ENCODE measurements at regions not wholly inside any gene's neighbourhood (a gene's known extent, or its start where the extent isn't known, plus 50 kb on each side); places are given as distances from the start of the nearest gene placed in this dataset.

DNA sequence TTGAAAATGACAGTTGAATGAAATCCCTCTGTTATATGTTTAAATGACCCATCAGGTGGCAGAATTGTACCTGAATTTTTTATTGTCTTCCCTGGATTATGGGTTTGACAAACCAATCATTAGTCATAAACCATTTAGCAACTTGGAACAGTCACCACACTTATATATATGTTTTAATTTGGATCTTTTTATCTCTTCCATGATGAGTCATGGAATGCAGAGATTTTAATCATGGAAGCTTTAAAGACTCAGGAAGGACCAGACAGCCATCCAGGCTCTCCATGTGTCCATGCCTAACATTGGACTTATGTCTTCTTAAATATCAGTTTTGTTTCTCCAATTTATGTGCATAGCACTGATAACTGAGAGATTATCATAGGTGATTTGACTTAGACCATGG, 188.3 kb upstream of the ZSWIM2 start:
- TF ChIP-seq ESRRG (CRISPR knock-in tag; IDR thresholded peaks at IDR 0.05), result no peak
- no peak for TF ChIP-seq CREB5 (CRISPR knock-in tag; IDR thresholded peaks at IDR 0.05; ENCODE audit: low read depth)
- TF ChIP-seq OSR1 (CRISPR knock-in tag; IDR thresholded peaks at IDR 0.05), result no peak
- TF ChIP-seq ZFP30 (CRISPR knock-in tag; IDR thresholded peaks at IDR 0.05), result no peak
- no peak for TF ChIP-seq ZNF8 (CRISPR knock-in tag; IDR thresholded peaks at IDR 0.05)
- TF ChIP-seq ZC3H10 (CRISPR knock-in tag; IDR thresholded peaks at IDR 0.05), result no peak
- TF ChIP-seq, protein P1, sequence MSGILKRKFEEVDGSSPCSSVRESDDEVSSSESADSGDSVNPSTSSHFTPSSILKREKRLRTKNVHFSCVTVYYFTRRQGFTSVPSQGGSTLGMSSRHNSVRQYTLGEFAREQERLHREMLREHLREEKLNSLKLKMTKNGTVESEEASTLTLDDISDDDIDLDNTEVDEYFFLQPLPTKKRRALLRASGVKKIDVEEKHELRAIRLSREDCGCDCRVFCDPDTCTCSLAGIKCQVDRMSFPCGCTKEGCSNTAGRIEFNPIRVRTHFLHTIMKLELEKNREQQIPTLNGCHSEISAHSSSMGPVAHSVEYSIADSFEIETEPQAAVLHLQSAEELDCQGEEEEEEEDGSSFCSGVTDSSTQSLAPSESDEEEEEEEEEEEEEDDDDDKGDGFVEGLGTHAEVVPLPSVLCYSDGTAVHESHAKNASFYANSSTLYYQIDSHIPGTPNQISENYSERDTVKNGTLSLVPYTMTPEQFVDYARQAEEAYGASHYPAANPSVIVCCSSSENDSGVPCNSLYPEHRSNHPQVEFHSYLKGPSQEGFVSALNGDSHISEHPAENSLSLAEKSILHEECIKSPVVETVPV (CRISPR knock-in tag; IDR thresholded peaks at IDR 0.05), result no peak
- no peak for TF ChIP-seq RARB (CRISPR knock-in tag; IDR thresholded peaks at IDR 0.05)
- TF ChIP-seq, protein P2, sequence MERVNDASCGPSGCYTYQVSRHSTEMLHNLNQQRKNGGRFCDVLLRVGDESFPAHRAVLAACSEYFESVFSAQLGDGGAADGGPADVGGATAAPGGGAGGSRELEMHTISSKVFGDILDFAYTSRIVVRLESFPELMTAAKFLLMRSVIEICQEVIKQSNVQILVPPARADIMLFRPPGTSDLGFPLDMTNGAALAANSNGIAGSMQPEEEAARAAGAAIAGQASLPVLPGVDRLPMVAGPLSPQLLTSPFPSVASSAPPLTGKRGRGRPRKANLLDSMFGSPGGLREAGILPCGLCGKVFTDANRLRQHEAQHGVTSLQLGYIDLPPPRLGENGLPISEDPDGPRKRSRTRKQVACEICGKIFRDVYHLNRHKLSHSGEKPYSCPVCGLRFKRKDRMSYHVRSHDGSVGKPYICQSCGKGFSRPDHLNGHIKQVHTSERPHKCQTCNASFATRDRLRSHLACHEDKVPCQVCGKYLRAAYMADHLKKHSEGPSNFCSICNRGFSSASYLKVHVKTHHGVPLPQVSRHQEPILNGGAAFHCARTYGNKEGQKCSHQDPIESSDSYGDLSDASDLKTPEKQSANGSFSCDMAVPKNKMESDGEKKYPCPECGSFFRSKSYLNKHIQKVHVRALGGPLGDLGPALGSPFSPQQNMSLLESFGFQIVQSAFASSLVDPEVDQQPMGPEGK (CRISPR knock-in tag; IDR thresholded peaks at IDR 0.05; ENCODE audit: borderline replicate concordance), result no peak

Data from SK-N-SH treated with all-trans-retinoic acid at 6 μM for 48 hours (cell line).